AG10803 (cell line): ENCODE measurements at regions not wholly inside any gene's neighbourhood (a gene's known extent, or its start where the extent isn't known, plus 50 kb on each side); places are given as distances from the start of the nearest gene placed in this dataset.

Experiments used
- DNase-seq: peaks from one replicate; pipeline ENCODE4 v3.0.0; 2010; ENCODE audit warnings: low read depth
- H3K4me3 ChIP-seq: 2 replicates; pipeline ENCODE4 v1.5.1; 2011; ENCODE audit warnings: mild to moderate bottlenecking, low read length, control low read depth
- CTCF ChIP-seq: conservative IDR thresholded peaks from 2 replicates; pipeline ENCODE4 v1.5.1; 2011; ENCODE audit warnings: mild to moderate bottlenecking, low read length, control low read depth, inconsistent platforms

- DNase-seq: no peak
- TF ChIP-seq CTCF: no peak
- no peak overlapping the region for H3K4me3 ChIP-seq
These were observed 439.2 kb upstream of the SMARCA2 start for GRCh38 chr9:1575939-1576338.

DNA sequence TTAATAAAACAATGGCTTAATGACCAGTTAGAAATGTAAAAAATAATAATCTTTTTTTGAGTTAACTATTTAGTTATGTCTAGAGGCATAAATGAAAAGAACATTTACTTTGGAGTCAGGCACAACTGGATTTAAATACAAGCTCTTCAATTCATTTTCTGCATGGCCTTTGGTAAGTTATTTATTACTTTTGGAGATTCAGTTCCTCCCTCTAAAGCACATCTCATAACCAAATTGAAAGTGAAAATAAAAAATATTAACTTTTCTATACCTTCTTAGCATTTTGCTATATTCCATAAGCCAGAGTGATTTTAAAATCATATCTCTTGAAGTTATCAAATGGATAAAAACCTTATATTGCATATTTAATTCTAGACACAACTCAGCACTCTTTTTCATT, 434.9 kb upstream of the SMARCA2 start:
- no peak for DNase-seq
- no peak overlapping the region for H3K4me3 ChIP-seq
- TF ChIP-seq CTCF: no peak

GRCh38 chr9:1581926-1582325, 433.2 kb upstream of the SMARCA2 start:
- TF ChIP-seq CTCF: no peak

DNA sequence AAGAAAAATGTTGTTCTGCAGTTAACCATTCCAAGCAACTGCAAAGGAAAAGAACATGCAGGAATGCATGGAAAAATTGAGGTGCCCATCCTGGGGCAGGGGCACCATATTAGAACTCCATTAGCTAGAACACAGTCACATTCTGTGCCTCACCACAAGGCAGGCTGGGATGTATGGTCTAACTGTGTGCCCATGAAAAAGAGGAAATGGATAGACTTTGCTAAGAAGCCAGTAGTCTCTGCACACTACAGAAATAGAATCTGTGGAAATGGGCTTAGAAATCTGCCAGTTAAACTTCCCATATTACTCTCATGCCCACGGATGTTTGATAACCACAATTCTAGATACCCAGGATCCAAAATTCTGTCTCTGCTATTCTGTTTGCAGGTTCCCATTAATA, 423.8 kb upstream of the SMARCA2 start:
- TF ChIP-seq CTCF: no peak
- DNase-seq: no peak
- H3K4me3 ChIP-seq: no peak overlapping the region

More at GRCh38 chr9:1581926-1582325, 433.2 kb upstream of the SMARCA2 start:
- DNase-seq: no peak
- H3K4me3 ChIP-seq: no peak overlapping the region

- no peak for DNase-seq
- no peak overlapping the region for H3K4me3 ChIP-seq
These were observed 416.9 kb upstream of the SMARCA2 start for GRCh38 chr9:1598270-1598669.

DNA sequence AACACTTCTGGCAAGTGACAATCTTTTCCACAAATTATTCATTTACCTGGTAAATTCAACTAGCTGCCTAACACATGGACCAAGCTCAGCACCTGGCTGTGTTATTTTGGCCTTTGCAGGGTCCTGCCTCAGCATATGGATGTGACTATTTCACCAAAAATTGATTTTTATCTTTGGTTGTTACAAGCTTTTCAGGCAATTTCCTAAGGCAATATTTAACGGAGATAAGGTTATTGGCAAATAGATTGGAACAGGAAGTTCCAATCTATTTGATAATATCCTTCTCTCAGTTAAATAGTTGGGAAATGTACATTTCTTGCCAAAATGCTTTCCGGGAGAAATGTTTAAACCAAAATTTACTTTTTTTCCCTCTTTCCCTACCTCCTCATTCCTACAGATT, 415.2 kb upstream of the SMARCA2 start:
- TF ChIP-seq CTCF: no peak
- DNase-seq: no peak
- no peak overlapping the region for H3K4me3 ChIP-seq

More at GRCh38 chr9:1598270-1598669, 416.9 kb upstream of the SMARCA2 start:
- no peak for TF ChIP-seq CTCF

GRCh38 chr9:1604942-1605560, 410.1 kb upstream of the SMARCA2 start:
- peak; percentile 65 for TF ChIP-seq CTCF
- DNase-seq: peak; percentile 18
- no peak overlapping the region for H3K4me3 ChIP-seq
